ENCODE measurements at regions not wholly inside any gene's neighbourhood (a gene's known extent, or its start where the extent isn't known, plus 50 kb on each side); places are given as distances from the start of the nearest gene placed in this dataset.

- Histone ChIP-seq H2BK5ac (ENCODE audit: insufficient read length, low read length) (no peak overlapping the region), H3K4ac (ENCODE audit: low read depth, low read length) (no peak overlapping the region), H3K14ac (ENCODE audit: insufficient read depth, low read length) (no peak overlapping the region), H3K23ac (ENCODE audit: insufficient read length, low read depth, low read length) (no peak overlapping the region), H4K20me1 (ENCODE audit: control insufficient read depth, insufficient read depth, insufficient read length) (no peaks in the 10 kb centered on the region), H4K91ac (ENCODE audit: insufficient read length, low read depth, low read length) (no peak overlapping the region), H2AK5ac (ENCODE audit: insufficient read length, low read length) (no peak overlapping the region), H3K9me3 (ENCODE audit: control insufficient read depth, low read depth, low read length) (no peaks in the 10 kb centered on the region), H3K27ac (ENCODE audit: insufficient read length, low read depth, low read length) (no peak overlapping the region), H3T11ph (ENCODE audit: low read length) (no peak overlapping the region), H4K8ac (replicated peaks; ENCODE audit: insufficient read length, low read depth, low read length) (no peak overlapping the region), H2AFZ (ENCODE audit: low read length) (no peak overlapping the region), H3K79me2 (ENCODE audit: insufficient read depth, low read length) (no peaks in the 10 kb centered on the region), H3K56ac (ENCODE audit: insufficient read length, low read depth, low read length) (no peak overlapping the region), H3K79me1 (ENCODE audit: insufficient read depth, low read depth, low read length, poor library complexity, severe bottlenecking) (no peaks in the 10 kb centered on the region), H4K5ac (ENCODE audit: insufficient read length, low read depth, low read length) (no peak overlapping the region), H3K9ac (ENCODE audit: extremely low read depth, insufficient read length, low read length) (no peak overlapping the region), H3K4me2 (ENCODE audit: insufficient read depth, insufficient read length, low read length) (no peak overlapping the region), H3K27me3 (ENCODE audit: insufficient read depth, low read length) (no peaks in the 10 kb centered on the region), H3K18ac (ENCODE audit: insufficient read length, low read depth, low read length) (no peak overlapping the region), H2BK15ac (ENCODE audit: low read depth, low read length) (no peak overlapping the region), H2BK20ac (ENCODE audit: low read depth, low read length, poor library complexity, severe bottlenecking) (no peak overlapping the region), H3K23me2 (ENCODE audit: insufficient read length, low read depth, low read length, poor library complexity, severe bottlenecking) (no peaks in the 10 kb centered on the region), H3K4me1 (ENCODE audit: insufficient read depth, low read length) (0 out of 2 replicates have a peak, but pooled peaks cover 3% of the 10 kb centered on the region), H2BK12ac (ENCODE audit: insufficient read length, low read depth, low read length) (no peak overlapping the region), H2BK120ac (ENCODE audit: low read depth, low read length, poor library complexity, severe bottlenecking) (no peak overlapping the region)
- DNase-seq = no peak
- no CpG with 5 or more reads among the region's 2 CpGs for WGBS (ENCODE audit: extremely low coverage, insufficient read length, low lambda C conversion rate)
- Mint-ChIP-seq H3K27ac (no peak overlapping the region), H3K4me1 (peaks cover 17 to 19% of the 10 kb centered on the region in 2 experiments), H3K27me3 (ENCODE audit: low read depth) (no peaks in the 10 kb centered on the region), H3K9me3 (no peaks in the 10 kb centered on the region), H3K4me3 (no peak overlapping the region), H3K36me3 (ENCODE audit: insufficient read depth in 1 of 3, low read depth in 3 of 3) (no peaks in the 10 kb centered on the region)
- no peak for TF ChIP-seq CTCF (conservative IDR thresholded peaks at IDR 0.05)
Measured at GRCh38 chr6:22658183-22658582, 88.8 kb downstream of the HDGFL1 start.
